Endothelial cell of umbilical vein (primary cell): ENCODE measurements at regions not wholly inside any gene's neighbourhood (a gene's known extent, or its start where the extent isn't known, plus 50 kb on each side); places are given as distances from the start of the nearest gene placed in this dataset.

ENCODE experiments used
- BruUV-seq: library from RNA; stranded (reverse); fragments of 400-500 nt; replicated peaks from 2 replicates; lab custom pipeline; 2021; lab: Mats Ljungman, UMichigan
- CTCF ChIA-PET: fragments of 300-600, 350-600 bp; sonication (Branson Sonifier 250); formaldehyde crosslinking; loops from one replicate; lab custom pipeline; 2021; ENCODE audit warnings: antibody characterized with exemption, inconsistent platforms; lab: Charles Lee
- POLR2A ChIA-PET: fragments of 300-600, 350-600 bp; sonication (Branson Sonifier 250); formaldehyde crosslinking; loops from one replicate; lab custom pipeline; 2021; ENCODE audit warnings: antibody characterized with exemption, inconsistent platforms; lab: Charles Lee
- DNase-seq: peaks from one replicate; pipeline ENCODE4 v3.0.0-alpha.2; 2011; ENCODE audit warnings: low read depth, low spot score
- FAIRE-seq: peaks from 2 replicates; lab custom pipeline; 2011; peaks lifted over from hg19 to GRCh38; lab: Jason Lieb, UNC
- H2AFZ ChIP-seq: 2 replicates; pipeline ENCODE4 v1.6.0; 2012; ENCODE audit warnings: low read depth, low read length, control low read depth, inconsistent platforms
- H3K27ac ChIP-seq: 2 replicates; pipeline ENCODE4 v1.5.1; 2011; ENCODE audit warnings: low read depth, mild to moderate bottlenecking, control low read depth, low read length, moderate library complexity; ENCODE audit not compliant: insufficient read depth
- H3K27me3 ChIP-seq, 2 experiments: 2 replicates each; pipeline versions ENCODE4 v1.6.0 to v1.6.1; 2011; ENCODE audit warnings: low read length in 2 of 2, mixed read lengths in 1 of 2; ENCODE audit not compliant: control insufficient read depth in 2 of 2, insufficient read depth in 2 of 2
- H3K36me3 ChIP-seq, 2 experiments: 2 replicates in 1 of 2; 3 replicates in 1 of 2; pipeline ENCODE4 v1.5.1; 2011; ENCODE audit warnings: low read length in 2 of 2, mild to moderate bottlenecking in 1 of 2, moderate library complexity in 1 of 2; ENCODE audit not compliant: control insufficient read depth in 2 of 2, insufficient read depth in 2 of 2; ENCODE audit errors: extremely low read depth in 1 of 2
- H3K4me1 ChIP-seq: 3 replicates; pipeline ENCODE4 v1.5.1; 2011; ENCODE audit warnings: mild to moderate bottlenecking, low read length; ENCODE audit not compliant: control insufficient read depth, insufficient read depth; ENCODE audit errors: extremely low read depth
- H3K4me2 ChIP-seq: 2 replicates; pipeline ENCODE4 v1.6.1; 2011; ENCODE audit warnings: low read length, control low read depth, mixed read lengths; ENCODE audit not compliant: insufficient read depth
- H3K4me3 ChIP-seq, 3 experiments: fragments of 200-600 bp in 1 of 3; sonication (generic), shearing (Covaris generic) in 1 of 3; replicated peaks in 1 of 3; 2 replicates each; pipeline ENCODE4 v1.5.1; 2011 to 2016; ENCODE audit warnings: control low read depth in 3 of 3, low read length in 3 of 3, mild to moderate bottlenecking in 2 of 3, inconsistent platforms in 1 of 3, low read depth in 1 of 3, moderate library complexity in 1 of 3; ENCODE audit not compliant: insufficient read depth in 1 of 3
- H3K79me2 ChIP-seq: 2 replicates; pipeline ENCODE4 v1.6.0; 2012; ENCODE audit warnings: low read length, inconsistent platforms; ENCODE audit not compliant: control insufficient read depth, insufficient read depth
- H3K9ac ChIP-seq: replicated peaks from 2 replicates; pipeline ENCODE3; 2011; ENCODE audit warnings: low read length, control low read depth; ENCODE audit not compliant: insufficient read depth; ENCODE audit errors: extremely low read depth
- H3K9me1 ChIP-seq: replicated peaks from 3 replicates; pipeline ENCODE4 v1.6.0; 2011; ENCODE audit warnings: mild to moderate bottlenecking, low read length; ENCODE audit not compliant: control insufficient read depth, insufficient read depth; ENCODE audit errors: extremely low read depth
- H3K9me3 ChIP-seq: replicated peaks from 2 replicates; pipeline ENCODE4 v1.5.1; 2012; ENCODE audit warnings: low read length, inconsistent platforms; ENCODE audit not compliant: control insufficient read depth, insufficient read depth
- H4K20me1 ChIP-seq: replicated peaks from 2 replicates; pipeline ENCODE3; 2011; ENCODE audit warnings: mild to moderate bottlenecking, low read length; ENCODE audit not compliant: control insufficient read depth, insufficient read depth; ENCODE audit errors: extremely low read depth
- EZH2 ChIP-seq: IDR thresholded peaks from 2 replicates; pipeline ENCODE4 v1.6.1; 2012; ENCODE audit warnings: borderline replicate concordance, low read depth, mild to moderate bottlenecking, moderate library complexity, low read length, inconsistent platforms; ENCODE audit not compliant: severe bottlenecking
- FOS ChIP-seq: IDR thresholded peaks from 2 replicates; pipeline ENCODE4 v1.6.1; 2011; ENCODE audit warnings: mild to moderate bottlenecking, low read length, moderate library complexity, borderline replicate concordance; ENCODE audit not compliant: insufficient read depth
- GATA2 ChIP-seq: IDR thresholded peaks from 2 replicates; pipeline ENCODE4 v1.7.0; 2011; ENCODE audit warnings: low read depth, mild to moderate bottlenecking, moderate library complexity, mixed read lengths, low read length; ENCODE audit not compliant: insufficient read length, insufficient read depth
- JUN ChIP-seq: IDR thresholded peaks from 2 replicates; pipeline ENCODE4 v1.6.1; 2011; ENCODE audit warnings: borderline replicate concordance, low read depth; ENCODE audit not compliant: insufficient read length, insufficient read depth
- MAX ChIP-seq: IDR thresholded peaks from 2 replicates; pipeline ENCODE4 v1.6.1; 2011; ENCODE audit not compliant: insufficient read depth, insufficient read length
- MYC ChIP-seq: IDR thresholded peaks from one replicate; pipeline ENCODE4 v1.6.1; 2011; ENCODE audit warnings: mild to moderate bottlenecking, low read depth, low read length
- POLR2A ChIP-seq: IDR thresholded peaks from 2 replicates; pipeline ENCODE4 v1.6.1; 2012; ENCODE audit warnings: low read depth, mild to moderate bottlenecking, control low read depth, low read length
- dilution Hi-C: fragments of 300-500 bp; cut with MboI; formaldehyde crosslinking; loops from one replicate; pipeline ENCODE4 v1.15.0; 2019; ENCODE audit warnings: low sequenced_read_pairs; ENCODE audit not compliant: extremely low pct_ligation_motif_present
- intact Hi-C: fragments of 100-400 bp; cut with micrococcal nuclease; formaldehyde crosslinking; loops from one replicate; pipeline ENCODE4 v1.10.0; 2022
- TF ChIP-seq, protein P1 (sequence below), 2 donors: IDR thresholded peaks; 1 replicate in 1 of 2; 2 replicates in 1 of 2; pipeline ENCODE4 v1.5.1; 2011; ENCODE audit warnings: low read length in 2 of 2, mild to moderate bottlenecking in 2 of 2, moderate library complexity in 2 of 2, control low read depth in 1 of 2, inconsistent platforms in 1 of 2, low read depth in 1 of 2; ENCODE audit not compliant: insufficient read depth in 1 of 2; ENCODE audit errors: extremely low read depth in 1 of 2

- CTCF ChIA-PET, result interaction anchor here (0.6 to 1.6 kb wide), 4 partner anchors 10 to 344 kb away, joined by 3 to 4 read pairs (median 4); partner anchors contain the start of gene MYLIP
- H3K79me2 ChIP-seq, result no peaks in the 10 kb centered on the region
- intact Hi-C loops, result loop anchor here (10.0 kb wide), 1 partner anchor 149 kb away; no protein-coding TSS in a partner anchor
Observed at GRCh38 chr6:16035488-16036080, 93.3 kb upstream of the MYLIP start.

More at GRCh38 chr6:16035488-16036080, 93.3 kb upstream of the MYLIP start:
- FAIRE-seq, result no peak
- dilution Hi-C loops, result no loop called here
- Histone ChIP-seq H3K9me1 (no peaks in the 10 kb centered on the region), H2AFZ (no peak overlapping the region), H3K4me3 (no peak overlapping the region), H3K27ac (no peak overlapping the region), H3K4me1 (no peaks in the 10 kb centered on the region), H3K36me3 (no peaks in the 10 kb centered on the region), H4K20me1 (no peaks in the 10 kb centered on the region), H3K9me3 (no peaks in the 10 kb centered on the region), H3K9ac (no peak overlapping the region), H3K27me3 (no peaks in the 10 kb centered on the region), H3K4me2 (no peak overlapping the region)
- no TSS peak for BruUV-seq
- POLR2A ChIA-PET, result no interaction called here
- DNase-seq, result no peak
- TF ChIP-seq FOS, result no peak
- no peak for TF ChIP-seq MYC
- TF ChIP-seq, protein P1, sequence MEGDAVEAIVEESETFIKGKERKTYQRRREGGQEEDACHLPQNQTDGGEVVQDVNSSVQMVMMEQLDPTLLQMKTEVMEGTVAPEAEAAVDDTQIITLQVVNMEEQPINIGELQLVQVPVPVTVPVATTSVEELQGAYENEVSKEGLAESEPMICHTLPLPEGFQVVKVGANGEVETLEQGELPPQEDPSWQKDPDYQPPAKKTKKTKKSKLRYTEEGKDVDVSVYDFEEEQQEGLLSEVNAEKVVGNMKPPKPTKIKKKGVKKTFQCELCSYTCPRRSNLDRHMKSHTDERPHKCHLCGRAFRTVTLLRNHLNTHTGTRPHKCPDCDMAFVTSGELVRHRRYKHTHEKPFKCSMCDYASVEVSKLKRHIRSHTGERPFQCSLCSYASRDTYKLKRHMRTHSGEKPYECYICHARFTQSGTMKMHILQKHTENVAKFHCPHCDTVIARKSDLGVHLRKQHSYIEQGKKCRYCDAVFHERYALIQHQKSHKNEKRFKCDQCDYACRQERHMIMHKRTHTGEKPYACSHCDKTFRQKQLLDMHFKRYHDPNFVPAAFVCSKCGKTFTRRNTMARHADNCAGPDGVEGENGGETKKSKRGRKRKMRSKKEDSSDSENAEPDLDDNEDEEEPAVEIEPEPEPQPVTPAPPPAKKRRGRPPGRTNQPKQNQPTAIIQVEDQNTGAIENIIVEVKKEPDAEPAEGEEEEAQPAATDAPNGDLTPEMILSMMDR (IDR thresholded peaks at IDR 0.05; ENCODE audit: extremely low read depth in 1 of 2, insufficient read depth in 1 of 2, low read depth in 1 of 2, low read length in 2 of 2), result no peak
- no peak for TF ChIP-seq MAX
- no peak for TF ChIP-seq GATA2
- TF ChIP-seq POLR2A, result no peak
- TF ChIP-seq EZH2, result no peak
- no peak for TF ChIP-seq JUN
